ENCODE measurements at regions not wholly inside any gene's neighbourhood (a gene's known extent, or its start where the extent isn't known, plus 50 kb on each side); places are given as distances from the start of the nearest gene placed in this dataset.
"Not testable (repeated sequence)": the region's sequence is repeated elsewhere in the genome, so short reads cannot be mapped to it uniquely, and the experiment has no call there.

DNA sequence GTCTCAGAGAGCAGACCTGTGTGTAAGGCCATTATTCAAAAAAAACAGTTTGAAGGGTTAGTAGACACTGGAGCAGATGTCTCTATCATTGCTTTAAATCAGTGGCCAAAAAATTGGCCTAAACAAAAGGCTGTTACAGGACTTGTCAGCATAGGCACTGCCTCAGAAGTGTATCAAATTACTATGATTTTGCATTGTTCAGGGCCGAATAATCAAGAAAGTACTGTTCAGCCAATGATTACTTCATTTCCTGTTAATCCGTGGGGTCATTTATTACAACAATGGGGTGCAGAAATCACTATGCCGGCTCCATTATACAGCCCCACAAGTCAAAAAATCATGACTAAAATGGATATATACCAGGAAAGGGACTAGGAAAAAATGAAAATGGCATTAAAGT lies 160.3 kb downstream of the GPX5 start:
- H3K4me2 ChIP-seq (ENCODE audit: low read length); H3K4ac ChIP-seq (ENCODE audit: low read depth, low read length); H4K8ac ChIP-seq (ENCODE audit: low read depth, low read length); H3K14ac ChIP-seq (ENCODE audit: low read length); H2BK120ac ChIP-seq (ENCODE audit: insufficient read depth, low read length, poor library complexity); H3K9me3 ChIP-seq (ENCODE audit: insufficient read depth, low read depth, low read length); H2BK12ac ChIP-seq (ENCODE audit: low read length); H3K4me3 ChIP-seq (ENCODE audit: low read depth, low read length); H3K79me1 ChIP-seq (ENCODE audit: low read length); H3K27me3 ChIP-seq (ENCODE audit: insufficient read depth, low read length); H4K91ac ChIP-seq (ENCODE audit: low read depth, low read length); H3K27ac ChIP-seq (ENCODE audit: low read depth, low read length); H2BK5ac ChIP-seq (ENCODE audit: low read depth, low read length, poor library complexity); H3K4me1 ChIP-seq (ENCODE audit: control insufficient read depth in 1 of 2, insufficient read depth in 2 of 2, low read length in 2 of 2); H3K36me3 ChIP-seq (ENCODE audit: control insufficient read depth in 1 of 2, insufficient read depth in 2 of 2, low read length in 2 of 2); H3K18ac ChIP-seq (ENCODE audit: low read length); H2AK5ac ChIP-seq (ENCODE audit: low read length); H3K79me2 ChIP-seq (ENCODE audit: control insufficient read depth, insufficient read depth, low read length, poor library complexity); H4K12ac ChIP-seq (ENCODE audit: low read depth, low read length); H3K9ac ChIP-seq (ENCODE audit: low read length); DNase-seq; H3K23ac ChIP-seq (ENCODE audit: low read length); H2AFZ ChIP-seq (ENCODE audit: insufficient read depth, low read length, poor library complexity): not testable (repeated sequence)
- WGBS (ENCODE audit: extremely low coverage, insufficient coverage, insufficient read length) = no CpG with 5 or more reads among the region's 3 CpGs

DNA sequence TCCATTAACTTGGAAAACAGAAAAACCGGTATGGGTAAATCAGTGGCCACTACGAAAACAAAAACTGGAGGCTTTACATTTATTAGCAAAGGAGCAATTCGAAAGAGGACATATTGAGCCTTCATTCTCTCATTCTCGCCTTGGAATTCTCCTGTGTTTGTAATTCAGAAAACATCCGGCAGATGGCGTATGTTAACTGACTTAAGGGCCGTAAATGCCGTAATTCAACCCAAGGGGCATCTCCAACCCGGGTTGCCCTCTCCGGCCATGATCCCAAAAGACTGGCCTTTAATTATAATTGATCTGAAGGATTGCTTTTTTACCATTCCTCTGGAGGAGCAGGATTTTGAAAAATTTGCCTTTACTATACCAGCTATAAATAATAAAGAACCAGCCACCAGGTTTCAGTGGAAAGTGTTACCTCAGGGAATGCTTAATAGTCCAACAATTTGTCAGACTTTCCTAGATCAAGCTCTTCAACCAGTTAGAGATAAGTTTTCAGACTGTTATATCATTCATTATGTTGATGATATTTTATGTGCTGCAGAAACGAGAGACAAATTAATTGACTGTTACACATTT lies 160.9 kb downstream of the GPX5 start:
- H4K12ac ChIP-seq (ENCODE audit: low read depth, low read length); H3K4me3 ChIP-seq (ENCODE audit: low read depth, low read length); H3K23ac ChIP-seq (ENCODE audit: low read length); H3K79me2 ChIP-seq (ENCODE audit: control insufficient read depth, insufficient read depth, low read length, poor library complexity); H3K4me2 ChIP-seq (ENCODE audit: low read length); H4K8ac ChIP-seq (ENCODE audit: low read depth, low read length); H3K9ac ChIP-seq (ENCODE audit: low read length); H3K14ac ChIP-seq (ENCODE audit: low read length); H3K4ac ChIP-seq (ENCODE audit: low read depth, low read length); H4K91ac ChIP-seq (ENCODE audit: low read depth, low read length); H2AK5ac ChIP-seq (ENCODE audit: low read length); H3K9me3 ChIP-seq (ENCODE audit: insufficient read depth, low read depth, low read length); H2BK12ac ChIP-seq (ENCODE audit: low read length); H2BK5ac ChIP-seq (ENCODE audit: low read depth, low read length, poor library complexity); H3K36me3 ChIP-seq (ENCODE audit: control insufficient read depth in 1 of 2, insufficient read depth in 2 of 2, low read length in 2 of 2); H3K79me1 ChIP-seq (ENCODE audit: low read length); H3K27me3 ChIP-seq (ENCODE audit: insufficient read depth, low read length); H2AFZ ChIP-seq (ENCODE audit: insufficient read depth, low read length, poor library complexity); H3K27ac ChIP-seq (ENCODE audit: low read depth, low read length); H2BK120ac ChIP-seq (ENCODE audit: insufficient read depth, low read length, poor library complexity); H3K18ac ChIP-seq (ENCODE audit: low read length); H3K4me1 ChIP-seq (ENCODE audit: control insufficient read depth in 1 of 2, insufficient read depth in 2 of 2, low read length in 2 of 2): not testable (repeated sequence)
- WGBS (ENCODE audit: extremely low coverage, insufficient coverage, insufficient read length) = no CpG with 5 or more reads among the region's 11 CpGs
- peak; percentile 57 to 93 for DNase-seq

DNA sequence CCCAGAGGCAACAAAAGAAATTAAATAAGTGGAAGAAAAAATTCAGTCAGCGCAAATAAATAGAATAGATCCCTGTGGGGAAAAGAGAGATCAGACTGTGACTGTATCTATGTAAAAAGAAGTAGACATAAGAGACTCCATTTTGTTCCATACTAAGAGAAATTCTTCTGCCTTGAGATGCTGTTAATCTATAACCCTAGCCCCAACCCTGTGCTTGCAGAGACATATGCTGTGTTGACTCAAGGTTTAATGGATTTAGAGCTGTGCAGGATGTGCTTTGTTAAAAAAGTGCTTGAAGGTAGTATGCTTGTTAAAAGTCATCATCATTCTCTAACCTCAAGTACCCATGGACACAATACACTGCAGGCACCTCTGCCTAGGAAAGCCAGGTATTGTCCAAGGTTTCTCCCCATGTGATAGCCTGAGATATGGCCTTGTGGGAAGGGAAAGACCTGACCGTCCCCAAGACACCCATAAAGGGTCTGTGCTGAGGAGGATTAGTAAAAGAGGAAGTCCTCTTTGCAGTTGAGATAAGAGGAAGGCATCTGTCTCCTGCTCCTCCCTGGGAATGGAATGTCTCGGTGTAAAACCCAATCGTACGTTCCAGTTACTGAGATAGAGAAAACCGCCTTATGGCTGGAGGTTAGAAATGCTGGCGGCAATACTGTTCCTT lies 161.8 kb downstream of the GPX5 start:
- not testable (repeated sequence) for H3K79me1 ChIP-seq (ENCODE audit: low read length); H3K27me3 ChIP-seq (ENCODE audit: insufficient read depth, low read length); H2BK12ac ChIP-seq (ENCODE audit: low read length); H4K8ac ChIP-seq (ENCODE audit: low read depth, low read length); H2BK5ac ChIP-seq (ENCODE audit: low read depth, low read length, poor library complexity); H3K27ac ChIP-seq (ENCODE audit: low read depth, low read length); H2BK120ac ChIP-seq (ENCODE audit: insufficient read depth, low read length, poor library complexity); H2AFZ ChIP-seq (ENCODE audit: insufficient read depth, low read length, poor library complexity); H3K36me3 ChIP-seq (ENCODE audit: control insufficient read depth in 1 of 2, insufficient read depth in 2 of 2, low read length in 2 of 2); DNase-seq; H3K23ac ChIP-seq (ENCODE audit: low read length); H2AK5ac ChIP-seq (ENCODE audit: low read length); H3K4me1 ChIP-seq (ENCODE audit: control insufficient read depth in 1 of 2, insufficient read depth in 2 of 2, low read length in 2 of 2); H3K79me2 ChIP-seq (ENCODE audit: control insufficient read depth, insufficient read depth, low read length, poor library complexity); H3K4me2 ChIP-seq (ENCODE audit: low read length); H3K9me3 ChIP-seq (ENCODE audit: insufficient read depth, low read depth, low read length); H3K14ac ChIP-seq (ENCODE audit: low read length); H3K18ac ChIP-seq (ENCODE audit: low read length); H3K9ac ChIP-seq (ENCODE audit: low read length); H3K4ac ChIP-seq (ENCODE audit: low read depth, low read length); H4K12ac ChIP-seq (ENCODE audit: low read depth, low read length); H3K4me3 ChIP-seq (ENCODE audit: low read depth, low read length); H4K91ac ChIP-seq (ENCODE audit: low read depth, low read length)
- WGBS (ENCODE audit: extremely low coverage, insufficient coverage, insufficient read length) = no CpG with 5 or more reads among the region's 7 CpGs

DNA sequence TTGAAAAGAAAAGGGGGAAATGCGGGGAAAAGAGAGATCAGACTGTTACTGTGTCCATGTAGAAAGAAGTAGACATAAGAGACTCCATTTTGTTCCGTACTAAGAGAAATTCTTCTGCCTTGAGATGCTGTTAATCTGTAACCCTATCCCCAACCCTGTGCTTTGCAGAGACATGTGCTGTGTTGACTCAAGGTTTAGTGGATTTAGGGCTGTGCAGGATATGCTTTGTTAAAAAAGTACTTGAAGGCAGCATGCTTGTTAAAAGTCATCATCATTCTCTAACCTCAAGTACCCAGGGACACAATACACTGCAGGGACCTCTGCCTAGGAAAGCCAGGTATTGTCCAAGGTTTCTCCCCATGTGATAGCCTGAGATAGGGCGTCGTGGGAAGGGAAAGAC lies 166.3 kb downstream of the GPX5 start:
- not testable (repeated sequence) for H3K4ac ChIP-seq (ENCODE audit: low read depth, low read length); DNase-seq; H4K12ac ChIP-seq (ENCODE audit: low read depth, low read length); H2BK120ac ChIP-seq (ENCODE audit: insufficient read depth, low read length, poor library complexity); H3K27ac ChIP-seq (ENCODE audit: low read depth, low read length); H3K18ac ChIP-seq (ENCODE audit: low read length); H3K36me3 ChIP-seq (ENCODE audit: control insufficient read depth in 1 of 2, insufficient read depth in 2 of 2, low read length in 2 of 2); H3K79me2 ChIP-seq (ENCODE audit: control insufficient read depth, insufficient read depth, low read length, poor library complexity); H3K14ac ChIP-seq (ENCODE audit: low read length); H3K9me3 ChIP-seq (ENCODE audit: insufficient read depth, low read depth, low read length); H2AFZ ChIP-seq (ENCODE audit: insufficient read depth, low read length, poor library complexity); H3K4me3 ChIP-seq (ENCODE audit: low read depth, low read length); H3K79me1 ChIP-seq (ENCODE audit: low read length); H3K9ac ChIP-seq (ENCODE audit: low read length); H2AK5ac ChIP-seq (ENCODE audit: low read length); H2BK12ac ChIP-seq (ENCODE audit: low read length); H2BK5ac ChIP-seq (ENCODE audit: low read depth, low read length, poor library complexity); H4K91ac ChIP-seq (ENCODE audit: low read depth, low read length); H3K23ac ChIP-seq (ENCODE audit: low read length); H3K4me2 ChIP-seq (ENCODE audit: low read length); H3K4me1 ChIP-seq (ENCODE audit: control insufficient read depth in 1 of 2, insufficient read depth in 2 of 2, low read length in 2 of 2); H4K8ac ChIP-seq (ENCODE audit: low read depth, low read length)
- H3K27me3 ChIP-seq (ENCODE audit: insufficient read depth, low read length) = peaks cover 15% of the 10 kb centered on the region
- no CpG with 5 or more reads among the region's 4 CpGs for WGBS (ENCODE audit: extremely low coverage, insufficient coverage, insufficient read length)
